Transverse colon (tissue), 4 donors: ENCODE measurements at regions not wholly inside any gene's neighbourhood (a gene's known extent, or its start where the extent isn't known, plus 50 kb on each side); places are given as distances from the start of the nearest gene placed in this dataset.

Experiments
- DNase-seq: peaks from one replicate; pipeline ENCODE4 v3.0.0-alpha.2; 2019
- H3K27ac ChIP-seq, 4 donors: fragments of 200-600 bp; sonication (generic); 2 replicates each; pipeline ENCODE4 v1.5.1; 2016 to 2018; ENCODE audit warnings: inconsistent platforms in 4 of 4
- H3K27me3 ChIP-seq: fragments of 200-600 bp; sonication (generic); 2 replicates; pipeline ENCODE4 v1.5.1; 2017; ENCODE audit warnings: inconsistent platforms
- H3K36me3 ChIP-seq, 4 donors: fragments of 200-600 bp; sonication (generic); 2 replicates each; pipeline ENCODE4 v1.5.1; 2017 to 2019; ENCODE audit warnings: inconsistent platforms in 4 of 4
- H3K4me1 ChIP-seq, 4 donors: fragments of 200-600 bp; sonication (generic); 2 replicates each; pipeline ENCODE4 v1.5.1; 2017 to 2020; ENCODE audit warnings: inconsistent platforms in 4 of 4
- H3K4me3 ChIP-seq, 4 donors: fragments of 200-600 bp; sonication (generic); 1 replicate in 1 of 4; 2 replicates in 3 of 4; pipeline versions ENCODE4 v1.5.1 to v1.6.1; 2017 to 2019; ENCODE audit warnings: inconsistent platforms in 4 of 4
- H3K9me3 ChIP-seq, 2 donors: fragments of 200-600 bp; sonication (generic); 2 replicates each; pipeline ENCODE4 v1.5.1; 2017 to 2019; ENCODE audit warnings: inconsistent platforms in 2 of 2
- CTCF ChIP-seq, 5 experiments: fragments of 200-600 bp in 3 of 5; fragments of 450-650 bp in 2 of 5; sonication (generic) in 3 of 5; IDR thresholded peaks; 1 replicate in 2 of 5; 2 replicates in 3 of 5; pipeline ENCODE4 v1.5.1; 2016 to 2017; ENCODE audit warnings: antibody characterized with exemption in 5 of 5, inconsistent platforms in 3 of 5, mild to moderate bottlenecking in 2 of 5, moderate library complexity in 1 of 5
- EP300 ChIP-seq: sonication (generic); formaldehyde crosslinking; IDR thresholded peaks from one replicate; pipeline ENCODE4 v1.6.1; 2017; ENCODE audit warnings: antibody characterized with exemption, low read depth
- POLR2A ChIP-seq: fragments of 450-650 bp; IDR thresholded peaks from one replicate; pipeline ENCODE4 v1.6.1; 2016; ENCODE audit warnings: antibody characterized with exemption, mild to moderate bottlenecking, moderate library complexity
- POLR2AphosphoS5 ChIP-seq, 3 donors: sonication (generic); formaldehyde crosslinking; IDR thresholded peaks; one replicate each; pipeline ENCODE4 v1.6.1; 2016; ENCODE audit warnings: antibody characterized with exemption in 3 of 3
- WGBS, 2 donors: methylation state at CpG; one replicate each; pipeline ENCODE4 v1.1.5; 2018; ENCODE audit warnings: low coverage in 1 of 2; 5-methylcytosine and 5-hydroxymethylcytosine counted together
- in situ Hi-C, 4 donors: fragments of 200-750 bp; cut with MboI; loops; one replicate each; pipeline versions ENCODE4 v1.15.0 to v1.15.1; 2017; ENCODE audit warnings: low sequenced_read_pairs in 3 of 4, low pct_ligation_motif_present in 1 of 4, low pct_unique_long_range_greater_than_20kb in 1 of 4
- intact Hi-C: fragments of 100-400 bp; cut with DNase I; formaldehyde crosslinking; loops from one replicate; pipeline ENCODE4 v1.15.1; 2023; ENCODE audit warnings: low total_unique reads

- no peak for DNase-seq
- H3K9me3 ChIP-seq: no peaks in the 10 kb centered on the region
- H3K4me1 ChIP-seq: no peaks in the 10 kb centered on the region
- no peaks in the 10 kb centered on the region for H3K27me3 ChIP-seq
- WGBS, 2 donors: 87% methylated on average over 20 of the region's 25 CpGs; no CpG with 5 or more reads in 1 of the 2 donors
- no peak overlapping the region for H3K27ac ChIP-seq
- no peaks in the 10 kb centered on the region for H3K36me3 ChIP-seq
- intact Hi-C loops (no loop called here), in situ Hi-C loops (no loop called here)
- no peak for TF ChIP-seq CTCF (IDR thresholded peaks at IDR 0.05)
- H3K4me3 ChIP-seq: no peak overlapping the region
These were observed 1420.7 kb downstream of the TBC1D22A start for GRCh38 chr22:48182846-48183805.

- DNase-seq: no peak
- no peak overlapping the region for H3K4me3 ChIP-seq
- no peaks in the 10 kb centered on the region for H3K4me1 ChIP-seq
- H3K27ac ChIP-seq: no peak overlapping the region
- WGBS, 2 donors: 50 to 83% methylated on average over 3 to 5 of the region's 5 CpGs
- H3K9me3 ChIP-seq: no peaks in the 10 kb centered on the region
- in situ Hi-C loops (no loop called here), intact Hi-C loops (no loop called here)
- no peaks in the 10 kb centered on the region for H3K36me3 ChIP-seq
- H3K27me3 ChIP-seq: no peaks in the 10 kb centered on the region
- TF ChIP-seq EP300 (no peak), POLR2A (no peak), POLR2AphosphoS5 (IDR thresholded peaks at IDR 0.05) (no peak), CTCF (IDR thresholded peaks at IDR 0.05) (no peak)
These were observed 1419.6 kb downstream of the TBC1D22A start for GRCh38 chr22:48182031-48182430.

- H3K4me3 ChIP-seq: no peak overlapping the region
- no peaks in the 10 kb centered on the region for H3K9me3 ChIP-seq
- no peak for TF ChIP-seq POLR2AphosphoS5 (IDR thresholded peaks at IDR 0.05)
- no peak for TF ChIP-seq POLR2A
- no peak for TF ChIP-seq EP300
- no peak for TF ChIP-seq CTCF (IDR thresholded peaks at IDR 0.05)
- H3K27me3 ChIP-seq: no peaks in the 10 kb centered on the region
- intact Hi-C loops (no loop called here), in situ Hi-C loops (no loop called here)
- WGBS, 2 donors: 83% methylated on average over 18 of the region's 18 CpGs; no CpG with 5 or more reads in 1 of the 2 donors
- no peak overlapping the region for H3K27ac ChIP-seq
- no peaks in the 10 kb centered on the region for H3K4me1 ChIP-seq
- H3K36me3 ChIP-seq: no peaks in the 10 kb centered on the region
- no peak for DNase-seq
These were observed 1419.0 kb downstream of the TBC1D22A start for GRCh38 chr22:48181263-48181955.

- H3K4me1 ChIP-seq: no peaks in the 10 kb centered on the region
- no peaks in the 10 kb centered on the region for H3K36me3 ChIP-seq
- H3K9me3 ChIP-seq: no peaks in the 10 kb centered on the region
- no peaks in the 10 kb centered on the region for H3K27me3 ChIP-seq
- no peak for DNase-seq
- in situ Hi-C loops: no loop called here
- H3K27ac ChIP-seq: no peak overlapping the region
- TF ChIP-seq EP300 (no peak), POLR2AphosphoS5 (IDR thresholded peaks at IDR 0.05) (no peak), POLR2A (no peak), CTCF (IDR thresholded peaks at IDR 0.05) (no peak)
- intact Hi-C loops: no loop called here
- 67% methylated on average over 1 of the region's 4 CpGs; no CpG with 5 or more reads in 1 of the 2 donors for WGBS, 2 donors
- H3K4me3 ChIP-seq: no peak overlapping the region
These were observed 1418.2 kb downstream of the TBC1D22A start for GRCh38 chr22:48180631-48181030.
